ENCODE measurements at regions not wholly inside any gene's neighbourhood (a gene's known extent, or its start where the extent isn't known, plus 50 kb on each side); places are given as distances from the start of the nearest gene placed in this dataset.
A peak's percentile ranks its signal among the peaks of the same experiment; 100 is the strongest.
"Not testable (repeated sequence)": the region's sequence is repeated elsewhere in the genome, so short reads cannot be mapped to it uniquely, and the experiment has no call there.

- no peak for ATAC-seq
Measured at GRCh38 chr13:59409634-59410200, 754.0 kb downstream of the DIAPH3 start.

DNA sequence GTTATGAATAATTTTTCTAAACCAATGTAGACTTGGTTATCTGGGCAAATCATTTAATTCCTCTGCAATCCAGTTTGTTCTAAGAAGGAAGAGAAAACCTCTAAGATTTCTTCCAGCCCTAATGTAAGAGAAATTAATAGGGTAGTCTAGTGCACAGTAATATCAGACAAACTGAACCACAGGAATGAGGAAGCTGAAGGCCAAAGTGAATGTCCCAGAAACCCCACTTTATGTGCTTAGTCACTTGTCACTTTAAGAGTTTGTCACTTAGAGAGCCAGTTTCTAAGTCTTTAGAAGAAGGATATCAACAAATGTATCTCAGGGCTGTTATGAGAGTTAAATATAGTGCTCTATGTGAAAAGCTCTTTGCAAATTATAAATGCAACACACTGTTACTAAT lies 750.6 kb downstream of the DIAPH3 start:
- ATAC-seq = no peak
- intact Hi-C loops (cut with DNase I) = no loop called here
- no peak for DNase-seq (ENCODE audit: missing footprints)

More at GRCh38 chr13:59409634-59410200, 754.0 kb downstream of the DIAPH3 start:
- intact Hi-C loops (cut with DNase I) = no loop called here
- DNase-seq (ENCODE audit: missing footprints) = no peak

- intact Hi-C loops (cut with DNase I) = no loop called here
- ATAC-seq (no peak), DNase-seq (ENCODE audit: missing footprints) (no peak)
Measured at GRCh38 chr13:59414006-59414405, 749.7 kb downstream of the DIAPH3 start.

DNA sequence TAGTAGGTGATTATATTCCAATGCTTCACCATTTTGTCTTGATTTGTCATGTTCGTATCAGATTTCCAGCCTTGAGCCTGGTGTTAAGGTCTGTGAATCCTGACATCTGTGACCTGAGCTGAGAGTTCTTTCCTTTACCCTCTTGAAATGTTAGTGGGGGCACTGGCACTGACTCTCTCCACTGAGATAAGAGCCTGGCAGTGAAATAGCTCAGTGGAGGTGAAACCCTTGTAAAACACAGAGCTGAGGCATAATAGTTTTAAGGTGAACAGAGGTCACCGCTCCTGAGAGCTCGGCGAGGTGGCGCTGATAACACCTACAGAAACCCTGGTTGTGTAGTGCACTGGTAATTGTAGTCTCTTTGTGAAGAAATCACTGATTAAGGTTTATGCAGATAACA lies 748.2 kb downstream of the DIAPH3 start:
- intact Hi-C loops (cut with DNase I) = no loop called here
- ATAC-seq = peak; percentile 71
- no peak for DNase-seq (ENCODE audit: missing footprints)

DNA sequence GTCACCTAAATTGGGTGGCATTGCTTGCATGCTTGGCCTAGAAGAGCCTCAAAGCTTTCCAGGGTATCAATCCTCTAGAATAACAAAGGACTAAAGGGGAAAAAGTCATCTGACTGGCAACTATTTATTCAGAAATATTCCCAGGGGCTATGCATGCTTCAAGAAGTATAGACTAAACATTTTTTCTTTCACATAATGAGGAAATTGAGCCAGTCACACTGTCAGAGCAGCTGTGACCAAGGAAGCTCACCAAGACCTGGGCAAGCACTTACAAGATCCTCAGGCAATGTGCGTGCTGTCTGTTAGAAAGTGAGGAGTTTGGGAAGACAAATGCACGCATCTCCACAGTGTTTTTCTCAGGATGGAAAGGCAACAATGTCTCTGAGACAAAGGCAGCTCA lies 747.2 kb downstream of the DIAPH3 start:
- DNase-seq (ENCODE audit: missing footprints) (no peak), ATAC-seq (no peak)
- intact Hi-C loops (cut with DNase I) = no loop called here

- no peak for DNase-seq (ENCODE audit: missing footprints)
- intact Hi-C loops (cut with DNase I) = no loop called here
- ATAC-seq = no peak
Measured at GRCh38 chr13:59422646-59423045, 741.1 kb downstream of the DIAPH3 start.

- ATAC-seq = no peak
- intact Hi-C loops (cut with DNase I) = no loop called here
- DNase-seq (ENCODE audit: missing footprints) = no peak
Measured at GRCh38 chr13:59423708-59424340, 739.9 kb downstream of the DIAPH3 start.

- intact Hi-C loops (cut with DNase I) = no loop called here
- DNase-seq (ENCODE audit: missing footprints) (no peak), ATAC-seq (no peak)
Measured at GRCh38 chr13:59424661-59425060, 739.1 kb downstream of the DIAPH3 start.

DNA sequence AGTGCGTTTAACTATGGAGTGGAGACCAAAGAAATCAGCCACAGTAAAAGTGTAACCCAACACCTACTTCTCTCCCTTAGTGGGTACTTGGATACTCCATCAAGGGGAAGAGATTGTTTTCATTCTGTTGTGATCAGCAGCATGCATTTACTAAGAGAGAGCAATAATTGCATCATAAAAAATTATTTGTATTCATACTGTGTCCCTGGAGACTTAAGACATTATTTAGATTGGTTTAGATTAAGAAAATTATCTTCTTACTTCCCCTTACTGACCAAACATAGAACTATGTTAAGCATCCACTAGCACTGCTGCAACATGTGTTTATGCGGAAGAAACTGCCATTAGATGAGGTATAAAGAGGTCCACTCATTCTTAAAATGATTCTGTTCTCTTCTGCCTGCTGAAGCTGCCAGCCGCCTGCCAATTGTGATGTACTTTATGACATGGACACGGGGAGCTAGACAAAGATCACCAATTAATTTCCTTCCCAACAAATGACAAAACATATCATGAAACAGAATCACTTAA lies 738.5 kb downstream of the DIAPH3 start:
- no peak for ATAC-seq
- DNase-seq (ENCODE audit: missing footprints) = no peak
- intact Hi-C loops (cut with DNase I) = no loop called here

DNA sequence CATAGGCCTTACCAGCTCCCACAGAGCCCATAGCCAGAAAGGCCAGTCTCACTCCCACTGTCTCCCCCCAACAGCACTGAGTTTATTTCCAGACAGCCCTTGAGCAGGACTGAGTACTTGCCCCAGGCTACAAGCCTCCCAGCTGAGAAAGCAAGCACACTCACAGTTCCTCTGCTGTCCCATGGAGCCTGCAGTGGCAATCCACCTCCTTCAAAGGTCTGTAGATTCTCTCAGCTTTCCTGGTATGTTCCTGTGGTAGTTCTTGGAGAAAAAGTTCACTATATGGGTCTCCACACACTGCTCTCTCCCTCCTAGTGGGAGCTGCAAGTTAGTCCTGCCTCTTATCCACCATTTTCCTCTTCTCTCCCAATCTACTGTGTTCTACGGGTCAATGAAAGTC lies 728.7 kb downstream of the DIAPH3 start:
- intact Hi-C loops (cut with DNase I) = no loop called here
- DNase-seq (ENCODE audit: missing footprints) (no peak), ATAC-seq (no peak)

- no peak for ATAC-seq
- no peak for DNase-seq (ENCODE audit: missing footprints)
- intact Hi-C loops (cut with DNase I) = no loop called here
Measured at GRCh38 chr13:59437544-59438301, 726.0 kb downstream of the DIAPH3 start.

GRCh38 chr13:59439776-59440428 lies 723.8 kb downstream of the DIAPH3 start:
- intact Hi-C loops (cut with DNase I) = no loop called here

GRCh38 chr13:59441068-59441467 lies 722.7 kb downstream of the DIAPH3 start:
- intact Hi-C loops (cut with DNase I); DNase-seq (ENCODE audit: missing footprints); ATAC-seq: not testable (repeated sequence)

More at GRCh38 chr13:59439776-59440428, 723.8 kb downstream of the DIAPH3 start:
- ATAC-seq = no peak
- DNase-seq (ENCODE audit: missing footprints) = no peak

GRCh38 chr13:59441596-59442280 lies 722.0 kb downstream of the DIAPH3 start:
- ATAC-seq = no peak

DNA sequence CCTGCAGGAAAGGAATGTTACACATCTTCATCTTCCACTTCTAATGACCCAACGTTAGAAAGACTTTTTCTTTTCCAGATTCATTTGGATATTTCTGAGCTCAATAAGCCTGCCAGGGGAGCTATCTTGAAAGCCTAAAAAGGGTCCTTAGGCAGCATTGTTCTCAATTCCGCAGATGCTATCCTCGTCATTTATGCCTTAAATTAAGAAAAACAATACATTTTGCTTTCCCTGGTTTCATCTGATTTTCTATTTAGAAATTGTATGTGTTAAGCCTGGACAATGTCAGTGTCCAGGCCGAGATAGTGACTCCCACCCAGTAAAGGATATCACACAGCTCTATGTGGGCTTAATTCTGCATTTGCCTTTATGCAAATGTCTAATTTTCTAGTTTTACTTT lies 721.3 kb downstream of the DIAPH3 start:
- intact Hi-C loops (cut with DNase I) = no loop called here

More at GRCh38 chr13:59441596-59442280, 722.0 kb downstream of the DIAPH3 start:
- intact Hi-C loops (cut with DNase I) = no loop called here
- DNase-seq (ENCODE audit: missing footprints) = no peak

GRCh38 chr13:59442944-59443486 lies 720.7 kb downstream of the DIAPH3 start:
- DNase-seq (ENCODE audit: missing footprints) (no peak), ATAC-seq (no peak)
- intact Hi-C loops (cut with DNase I) = no loop called here

More for the DNA sequence above, 721.3 kb downstream of the DIAPH3 start:
- ATAC-seq (no peak), DNase-seq (ENCODE audit: missing footprints) (no peak)

DNA sequence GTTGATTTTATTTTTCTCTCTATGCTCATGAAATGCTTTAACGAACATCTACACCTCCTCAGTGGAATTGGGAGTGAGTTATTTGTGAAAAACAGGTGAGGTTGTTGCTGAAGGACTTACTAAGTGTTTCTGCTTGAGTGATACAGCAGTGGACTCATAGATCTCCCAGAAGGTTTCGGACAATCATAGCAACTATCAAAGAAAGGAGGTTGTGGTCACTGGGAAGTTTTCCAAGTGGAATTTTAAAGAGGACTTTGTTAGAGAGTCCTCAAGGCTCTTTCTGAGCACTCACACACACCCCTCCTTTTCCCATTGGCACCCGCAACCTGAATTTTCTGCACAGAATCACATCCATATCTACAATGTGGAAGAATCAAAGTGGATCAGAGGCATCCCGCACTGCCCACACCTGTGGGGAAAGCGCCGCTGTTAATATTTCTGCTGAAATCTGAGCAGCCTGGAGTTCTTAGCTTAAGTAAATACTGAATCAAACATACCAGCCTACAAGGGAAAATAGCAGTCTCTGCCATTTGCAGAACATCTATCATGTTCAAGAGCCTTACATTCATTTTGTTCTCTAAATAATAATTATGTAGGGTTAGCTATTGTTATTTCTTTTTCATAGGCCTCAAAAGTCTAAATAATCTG lies 719.4 kb downstream of the DIAPH3 start:
- ATAC-seq (no peak), DNase-seq (ENCODE audit: missing footprints) (no peak)
- intact Hi-C loops (cut with DNase I) = no loop called here

- DNase-seq (ENCODE audit: missing footprints) (no peak), ATAC-seq (no peak)
- intact Hi-C loops (cut with DNase I) = no loop called here
Measured at GRCh38 chr13:59445812-59446211, 717.9 kb downstream of the DIAPH3 start.
